ENCODE measurements at regions not wholly inside any gene's neighbourhood (a gene's known extent, or its start where the extent isn't known, plus 50 kb on each side); places are given as distances from the start of the nearest gene placed in this dataset.
"Not testable (repeated sequence)": the region's sequence is repeated elsewhere in the genome, so short reads cannot be mapped to it uniquely, and the experiment has no call there.

DNA sequence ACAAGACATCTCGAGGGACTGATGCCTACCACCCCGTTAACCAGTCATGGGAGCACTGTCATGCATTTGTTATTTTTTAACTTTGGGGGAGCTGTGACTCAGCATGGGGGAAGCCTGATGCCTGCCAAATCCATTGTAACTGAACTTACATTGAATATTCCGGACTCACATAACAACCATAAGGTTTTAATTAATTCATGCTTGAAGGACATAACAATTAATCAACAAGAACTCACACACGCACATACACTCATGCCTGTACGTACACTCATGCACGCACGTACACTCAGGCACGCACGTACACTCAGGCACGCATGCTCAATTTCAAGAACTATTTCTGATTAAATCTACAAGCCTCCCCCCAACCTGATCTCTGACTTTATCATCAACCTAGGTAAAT is 1639.1 kb downstream of the SUCLG1 start:
- no peak for DNase-seq (ENCODE audit: low read depth in 2 of 2)

DNA sequence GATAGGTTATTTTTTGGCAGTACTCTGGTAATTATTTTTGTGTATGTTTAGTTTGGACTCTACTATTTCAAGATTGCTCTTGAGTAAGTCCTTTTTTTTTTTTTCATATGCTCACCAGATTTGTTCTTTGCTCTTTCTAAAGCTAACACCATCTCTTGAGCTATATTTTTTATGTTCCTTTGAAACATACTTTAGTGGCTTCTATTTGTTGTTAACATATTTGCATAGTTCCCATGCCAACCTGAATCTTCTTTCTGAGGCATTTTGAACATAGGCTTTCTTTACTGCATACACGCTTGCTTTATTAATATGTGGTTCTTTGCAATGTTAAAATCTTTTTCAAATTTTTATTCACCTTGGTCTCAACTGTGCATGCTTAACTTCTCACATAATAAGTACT is 1644.9 kb downstream of the SUCLG1 start:
- no peak for DNase-seq (ENCODE audit: low read depth in 2 of 2)

DNA sequence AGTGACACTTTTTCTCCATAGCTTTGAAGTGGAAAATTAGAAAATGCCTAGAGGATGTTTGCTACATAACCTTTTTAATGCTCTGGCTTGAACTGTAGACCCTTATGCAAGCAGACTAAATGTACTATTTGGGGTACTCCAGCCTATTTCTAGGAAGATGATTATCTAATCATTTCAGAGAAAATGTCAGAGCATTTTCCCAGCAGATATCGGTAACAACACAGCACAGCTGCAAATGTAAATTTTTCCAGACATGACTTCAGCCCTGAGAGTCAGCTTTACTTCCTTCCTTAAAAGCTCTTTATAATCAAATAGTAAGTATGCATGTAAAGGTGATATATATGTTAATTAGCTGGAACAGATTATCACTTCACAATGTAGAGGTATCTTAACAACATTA is 1647.1 kb downstream of the SUCLG1 start:
- DNase-seq (ENCODE audit: low read depth in 2 of 2): no peak

DNA sequence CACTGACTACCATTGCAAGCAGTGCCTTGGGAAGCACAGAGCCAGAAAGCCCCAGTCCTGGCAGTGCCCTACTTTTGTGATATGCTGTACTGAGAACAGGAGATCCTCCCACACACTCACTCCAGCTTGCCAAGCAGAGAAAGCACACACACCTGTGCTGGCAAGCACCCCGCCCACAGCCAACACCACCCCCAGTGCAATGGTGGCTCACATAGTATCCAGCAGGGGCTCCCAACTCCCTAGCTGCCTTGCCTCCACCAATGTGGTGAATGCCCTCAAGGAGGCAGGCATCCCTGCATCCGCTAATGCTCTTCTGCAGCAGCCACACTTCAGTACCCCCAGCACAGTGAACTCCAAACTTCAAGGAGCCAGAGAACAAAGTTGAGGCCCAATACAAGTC is 1655.8 kb downstream of the SUCLG1 start:
- no peak for DNase-seq (ENCODE audit: low read depth in 2 of 2)

DNA sequence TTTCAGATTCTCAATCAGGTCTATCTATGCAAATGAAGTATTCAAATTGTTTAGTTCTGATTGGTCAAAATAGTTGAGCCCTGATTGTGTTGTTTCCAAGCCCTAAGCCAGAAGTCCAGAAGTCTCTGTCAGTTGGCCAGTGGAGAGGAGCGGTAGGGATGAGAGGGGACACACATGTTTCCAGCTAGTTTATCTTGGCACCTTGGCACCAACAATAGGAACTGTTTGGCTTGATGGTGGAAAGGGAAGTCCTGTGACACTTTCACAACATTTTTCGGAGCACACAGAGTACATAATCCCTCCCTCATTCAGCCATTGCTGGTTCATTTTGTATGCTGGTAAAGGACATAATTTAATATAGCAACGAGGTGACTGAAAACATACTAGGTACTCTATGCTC is 1661.6 kb downstream of the SUCLG1 start:
- DNase-seq (ENCODE audit: low read depth in 2 of 2): no peak

DNA sequence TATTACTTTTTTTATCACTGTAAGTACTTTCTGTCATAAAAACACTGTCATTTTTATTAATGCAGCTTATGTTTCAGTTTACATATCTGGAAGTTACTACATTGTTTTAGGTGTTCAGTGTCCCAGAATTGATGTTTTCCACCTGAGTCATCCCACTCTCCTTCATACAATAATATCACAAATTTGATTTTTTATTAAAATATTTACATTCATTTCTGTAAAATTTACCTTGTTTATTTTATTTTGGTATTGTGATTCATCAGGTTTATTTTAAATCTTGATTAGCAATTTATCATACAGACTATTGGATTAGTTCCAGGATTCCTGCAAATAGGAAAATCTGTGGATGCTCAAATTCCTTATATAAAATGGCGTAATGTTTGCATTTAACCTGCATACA is 1662.9 kb downstream of the SUCLG1 start:
- no peak for DNase-seq (ENCODE audit: low read depth in 2 of 2)

DNA sequence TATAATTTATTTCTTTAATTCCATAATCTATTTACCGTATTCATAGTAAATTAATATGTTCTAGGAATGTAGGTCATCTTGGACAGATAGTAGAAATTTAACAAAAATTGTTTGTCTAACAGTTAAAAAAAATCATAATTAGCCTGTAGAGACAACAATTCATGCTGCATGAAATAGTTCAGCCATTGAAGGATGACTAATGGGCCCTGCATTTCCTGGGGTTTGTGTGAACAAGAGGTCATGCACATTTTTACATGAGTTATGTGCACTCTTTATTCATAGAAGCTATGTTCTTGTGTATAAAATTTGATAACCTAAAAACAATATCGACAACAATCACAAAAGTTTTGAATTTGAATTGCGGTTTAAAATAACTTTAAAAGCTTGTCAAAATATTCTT is 1663.6 kb downstream of the SUCLG1 start:
- no peak for DNase-seq (ENCODE audit: low read depth in 2 of 2)

DNA sequence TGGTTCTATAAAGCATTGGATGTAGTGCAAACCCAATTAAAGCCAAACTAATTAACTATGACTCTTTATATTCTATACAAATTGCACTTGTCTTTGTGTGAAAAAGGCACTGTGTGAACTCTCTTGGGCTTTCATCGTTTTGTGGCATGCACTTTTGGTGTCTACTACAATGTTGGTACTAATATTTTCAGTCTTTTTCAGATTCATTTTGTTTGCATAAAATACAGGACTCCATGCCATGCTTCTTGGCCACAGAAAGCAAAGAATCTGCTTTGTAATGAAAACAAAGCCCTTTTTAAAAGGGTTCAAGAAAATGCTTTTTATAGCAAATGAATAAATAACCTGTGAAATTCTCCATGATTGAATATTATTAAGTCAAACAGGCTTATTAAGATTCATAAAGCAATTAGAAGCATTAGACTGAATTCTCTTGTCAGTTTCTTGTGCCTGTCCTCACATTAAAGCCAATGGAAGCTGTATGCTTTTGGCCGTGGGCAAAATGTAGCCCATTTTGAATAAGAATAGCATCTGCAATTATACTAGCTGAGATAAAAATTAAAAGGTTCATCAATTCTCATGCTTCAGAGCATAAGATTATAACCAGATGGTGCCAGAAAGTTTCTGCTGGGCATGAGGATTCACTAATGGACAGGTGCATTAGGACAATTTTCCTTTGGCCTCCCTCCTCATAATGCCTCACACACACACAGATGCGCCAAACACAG is 1665.2 kb downstream of the SUCLG1 start:
- DNase-seq (ENCODE audit: low read depth in 2 of 2): no peak

DNA sequence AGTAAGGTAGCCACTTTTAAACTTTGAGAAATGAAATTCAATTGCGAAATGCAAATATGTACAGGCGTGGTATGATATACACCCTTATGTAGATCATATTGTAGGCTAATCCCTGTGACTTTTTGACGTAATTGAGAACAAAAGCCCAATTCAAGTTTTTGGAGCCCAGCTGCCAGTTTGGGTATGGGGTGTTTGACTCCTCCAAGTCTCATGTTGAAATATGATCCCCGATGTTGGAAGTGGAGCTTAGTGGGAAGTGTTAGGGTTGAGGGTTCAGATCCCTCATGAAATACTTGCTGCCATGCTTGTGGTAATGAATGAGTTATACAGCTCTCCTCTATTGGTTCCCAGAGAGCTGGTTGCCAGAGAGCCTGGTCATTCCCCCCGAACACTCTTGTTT is 1666.8 kb downstream of the SUCLG1 start:
- DNase-seq (ENCODE audit: low read depth in 2 of 2): no peak

DNA sequence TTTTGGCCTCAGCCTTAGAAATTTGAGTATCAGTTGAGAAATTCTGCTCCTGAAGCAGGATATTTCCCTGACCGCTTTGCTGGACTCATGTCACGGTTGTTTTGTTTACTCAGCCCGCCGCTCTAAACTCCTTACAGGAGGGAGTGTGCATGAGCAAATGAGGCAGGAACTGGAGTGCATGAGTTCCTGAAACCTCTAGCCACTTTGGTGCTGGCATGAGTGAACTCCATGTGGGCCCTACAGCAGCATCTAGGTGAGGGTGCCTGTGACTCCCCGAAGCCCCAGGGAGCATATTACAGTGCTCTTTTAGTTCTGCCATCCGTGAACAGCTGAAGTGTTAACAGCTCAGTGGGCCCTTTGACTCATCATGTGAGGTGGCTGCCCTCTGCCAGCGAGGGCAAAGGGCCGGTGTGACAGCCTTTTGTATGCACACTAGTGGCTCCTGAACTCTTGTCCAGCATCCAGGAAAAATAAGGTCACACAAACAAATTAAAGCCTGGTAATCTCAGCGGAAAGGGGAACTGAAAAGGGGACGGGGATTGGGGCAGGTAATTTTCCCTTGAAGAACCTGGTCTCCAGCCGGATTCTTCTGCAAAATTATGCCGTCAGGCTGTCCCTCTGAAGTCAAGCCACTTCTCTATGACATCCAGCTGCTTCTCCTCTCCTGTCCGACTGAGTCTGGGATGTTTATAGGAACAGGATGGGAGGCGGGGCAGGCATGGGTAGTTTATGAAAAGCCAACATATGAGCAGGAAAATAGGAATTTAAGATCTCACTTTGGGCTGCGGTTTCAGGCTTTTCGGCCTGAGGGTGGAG is 1668.7 kb downstream of the SUCLG1 start:
- no peak for DNase-seq (ENCODE audit: low read depth in 2 of 2)

DNA sequence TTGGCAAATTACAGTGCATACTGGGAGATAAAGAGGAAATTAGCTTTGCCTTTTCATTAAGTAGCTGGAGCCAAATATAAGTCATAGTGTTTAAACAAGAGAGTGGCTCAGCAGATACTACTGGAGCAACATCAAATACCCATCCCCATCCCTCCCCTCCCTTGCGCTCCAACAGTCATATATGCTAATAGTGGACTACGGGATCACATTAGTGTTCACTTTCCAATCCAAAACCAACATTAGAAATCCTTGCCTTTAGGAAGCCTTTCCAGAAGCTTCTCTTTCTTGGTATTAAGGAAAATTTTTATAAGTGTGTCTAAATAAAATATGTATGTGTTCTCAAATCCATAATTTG is 1669.3 kb downstream of the SUCLG1 start:
- DNase-seq (ENCODE audit: low read depth in 2 of 2): no peak

DNA sequence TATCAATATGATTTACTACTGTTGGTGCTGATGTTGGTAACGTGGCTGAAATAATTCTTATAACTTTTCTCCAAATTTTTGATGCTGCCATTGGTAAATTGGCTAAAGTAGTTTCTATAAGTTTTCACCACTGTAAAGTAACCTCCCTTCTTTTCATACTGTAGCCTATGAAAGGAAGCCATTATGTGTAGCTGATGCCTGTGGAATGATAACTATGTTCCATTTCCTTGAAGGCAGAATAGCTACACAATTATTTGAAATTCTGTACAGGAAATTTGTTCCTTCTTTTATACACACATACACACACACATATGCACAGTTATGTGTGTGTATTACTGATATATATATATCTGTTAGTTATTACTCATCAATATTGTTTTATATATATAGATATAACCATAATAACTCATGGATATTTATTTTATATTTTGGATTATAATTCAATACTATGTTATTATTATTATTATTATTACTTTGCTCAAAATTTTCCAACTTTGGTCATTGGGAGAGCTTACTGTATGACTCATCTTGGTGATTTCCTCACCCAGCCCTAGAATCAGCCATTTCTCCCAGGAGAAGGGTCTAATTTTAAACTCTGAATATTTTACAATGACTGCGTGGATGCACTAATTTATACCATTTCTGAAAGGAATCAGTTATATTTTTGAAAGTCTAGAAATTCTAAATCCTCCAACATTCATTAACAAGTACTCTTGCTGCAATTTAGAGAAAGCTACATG is 1677.7 kb downstream of the SUCLG1 start:
- no peak for DNase-seq (ENCODE audit: low read depth in 2 of 2)

DNA sequence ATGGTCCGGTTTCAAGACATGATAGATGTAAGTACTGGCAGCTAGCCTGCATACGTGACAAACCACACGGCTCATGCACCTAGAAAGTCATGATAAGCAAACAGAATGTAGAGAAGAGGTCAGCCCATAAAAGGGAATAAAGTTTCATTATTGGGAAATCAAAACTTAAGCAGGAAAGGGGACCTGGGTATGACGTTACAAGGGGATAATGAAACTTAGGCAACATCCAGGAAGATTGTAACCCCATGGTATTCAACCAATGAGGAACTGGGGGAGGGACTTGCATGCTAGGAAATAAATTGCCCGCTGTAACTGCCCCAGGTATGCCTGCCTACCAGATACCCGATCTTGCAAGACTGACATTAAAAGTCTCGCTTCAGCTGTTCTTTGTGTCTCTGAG is 1679.0 kb downstream of the SUCLG1 start:
- DNase-seq (ENCODE audit: low read depth in 2 of 2): no peak

DNA sequence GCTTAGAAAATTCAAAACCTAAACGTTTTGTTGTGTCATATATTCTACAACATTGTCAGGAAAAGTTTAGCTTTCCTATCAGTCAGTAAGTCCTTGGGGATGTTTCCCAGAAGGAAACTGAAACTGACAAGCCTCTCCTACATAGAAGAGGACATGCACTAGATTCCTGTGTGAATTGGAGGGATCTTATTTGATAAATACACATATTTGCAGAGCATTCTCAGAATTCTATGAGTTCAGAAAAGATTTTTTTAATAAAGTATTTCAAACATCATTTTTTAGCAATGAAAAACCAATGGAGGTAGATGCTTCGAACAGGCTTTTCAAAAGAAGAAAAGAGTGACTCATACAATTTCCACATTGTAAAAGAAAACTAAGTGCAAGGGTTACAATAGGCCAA is 1706.7 kb downstream of the SUCLG1 start:
- no peak for DNase-seq (ENCODE audit: low read depth in 2 of 2)

DNA sequence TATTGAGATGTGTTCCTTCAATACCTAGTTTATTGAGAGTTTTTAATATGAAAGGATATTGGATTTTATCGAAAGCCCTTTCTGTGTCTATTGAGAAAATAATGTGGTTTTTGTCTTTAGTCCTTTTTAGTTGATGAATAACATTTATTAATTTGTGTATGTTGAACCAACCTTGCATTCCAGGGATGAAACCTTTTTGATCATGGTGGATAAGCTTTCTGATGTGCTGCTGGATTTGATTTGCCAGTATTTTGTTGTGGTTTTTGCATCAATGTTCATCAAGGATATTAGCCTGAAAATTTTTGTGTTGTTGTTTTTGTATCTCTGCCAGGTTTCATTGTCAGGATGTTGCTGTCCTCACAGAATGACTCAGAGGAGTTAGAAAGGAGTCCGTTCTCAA is 1710.4 kb downstream of the SUCLG1 start:
- no peak for DNase-seq (ENCODE audit: low read depth in 2 of 2)

DNA sequence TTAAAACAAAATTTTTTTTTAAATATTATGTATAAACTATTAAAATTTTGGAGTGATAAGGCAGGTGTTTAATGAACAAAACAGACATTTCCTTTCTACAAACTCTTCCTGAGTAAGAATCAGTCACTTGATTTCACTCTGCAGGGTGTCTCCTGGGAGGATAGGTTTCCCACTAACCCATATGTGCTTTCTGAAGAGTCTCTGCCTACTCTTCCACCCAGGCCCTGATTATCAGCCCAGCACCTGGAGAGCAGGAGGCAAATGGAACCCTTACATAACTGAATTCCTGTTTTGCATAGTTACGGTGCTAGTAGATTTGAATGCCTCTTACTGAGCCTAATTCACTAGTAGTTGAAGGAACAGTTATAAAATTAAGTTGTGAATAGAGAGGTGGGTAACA is 1718.6 kb downstream of the SUCLG1 start:
- no peak for DNase-seq (ENCODE audit: low read depth in 2 of 2)

DNA sequence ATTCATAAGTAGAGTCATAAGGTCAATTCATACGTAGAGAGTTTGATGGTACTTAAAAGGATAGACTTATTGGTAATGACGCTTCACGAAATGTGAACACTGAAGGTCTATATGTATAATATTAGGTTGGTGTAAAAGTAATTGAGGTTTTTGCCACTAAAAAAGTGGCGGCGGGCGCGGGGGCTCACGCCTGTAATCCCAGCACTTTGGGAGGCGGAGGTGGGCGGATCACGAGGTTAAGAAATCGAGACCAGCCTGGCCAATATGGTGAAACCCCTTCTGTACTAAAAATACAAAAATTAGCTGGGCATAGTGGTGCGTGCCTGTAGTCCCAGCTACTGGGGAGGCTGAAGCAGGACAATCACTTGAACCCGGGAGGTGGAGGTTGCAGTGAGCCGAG is 1721.1 kb downstream of the SUCLG1 start:
- DNase-seq (ENCODE audit: low read depth in 2 of 2): not testable (repeated sequence)

DNA sequence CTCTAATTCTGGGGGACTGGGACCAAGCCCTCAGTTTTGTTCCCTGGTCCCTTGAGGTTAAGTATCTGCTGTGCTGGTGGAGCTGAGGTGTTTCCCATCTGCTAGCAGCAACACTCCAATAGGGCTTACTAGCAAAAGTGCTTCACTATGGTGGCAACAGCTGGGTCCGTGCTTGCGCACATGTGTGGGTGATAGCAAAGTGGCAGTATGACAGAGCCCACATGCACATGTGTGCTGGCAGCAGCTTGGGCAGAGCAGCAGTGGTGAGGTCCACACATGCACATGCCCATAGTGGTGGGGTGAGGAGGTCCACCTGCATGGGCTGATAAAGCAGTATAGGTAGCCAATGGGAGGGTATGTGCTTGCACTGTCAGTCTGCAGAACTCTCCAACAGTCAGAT is 1723.7 kb downstream of the SUCLG1 start:
- no peak for DNase-seq (ENCODE audit: low read depth in 2 of 2)

DNA sequence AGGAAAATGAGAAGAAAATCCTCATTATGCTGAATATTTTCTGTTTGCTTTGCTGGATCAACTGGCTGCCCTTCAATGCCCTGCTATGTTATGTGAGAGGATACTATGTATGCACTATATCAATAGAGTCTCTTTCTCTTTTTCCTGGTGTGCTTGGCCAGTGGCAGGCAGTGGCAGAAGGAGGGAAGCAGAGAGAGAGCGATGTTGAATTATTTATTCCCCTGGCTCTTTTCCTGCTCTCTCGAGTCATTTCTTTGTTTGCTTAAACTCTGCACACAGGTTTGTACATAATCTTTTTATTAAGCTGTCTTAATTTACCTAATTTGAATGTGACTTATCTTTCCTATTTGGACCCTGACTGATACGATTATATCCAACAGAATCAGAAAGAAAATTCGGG is 1727.3 kb downstream of the SUCLG1 start:
- DNase-seq (ENCODE audit: low read depth in 2 of 2): no peak

DNA sequence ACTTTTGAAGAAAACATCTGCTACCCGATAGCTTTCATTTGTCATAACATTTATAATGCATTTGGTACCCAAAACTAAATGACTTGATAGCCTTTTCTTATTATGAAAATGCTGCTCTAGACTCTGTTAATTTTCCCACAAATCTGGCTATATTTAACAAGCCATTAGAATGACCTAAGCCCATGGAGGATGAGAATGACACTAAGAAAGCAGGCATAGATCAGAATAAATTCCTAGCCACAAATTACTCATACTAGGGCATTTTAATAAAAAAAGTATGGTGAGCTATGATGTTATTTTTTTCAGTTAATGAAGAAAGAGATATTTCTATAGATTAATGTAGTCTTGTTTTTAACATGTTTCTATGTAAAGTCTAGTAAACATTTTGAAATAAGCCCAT is 1728.3 kb downstream of the SUCLG1 start:
- no peak for DNase-seq (ENCODE audit: low read depth in 2 of 2)

DNA sequence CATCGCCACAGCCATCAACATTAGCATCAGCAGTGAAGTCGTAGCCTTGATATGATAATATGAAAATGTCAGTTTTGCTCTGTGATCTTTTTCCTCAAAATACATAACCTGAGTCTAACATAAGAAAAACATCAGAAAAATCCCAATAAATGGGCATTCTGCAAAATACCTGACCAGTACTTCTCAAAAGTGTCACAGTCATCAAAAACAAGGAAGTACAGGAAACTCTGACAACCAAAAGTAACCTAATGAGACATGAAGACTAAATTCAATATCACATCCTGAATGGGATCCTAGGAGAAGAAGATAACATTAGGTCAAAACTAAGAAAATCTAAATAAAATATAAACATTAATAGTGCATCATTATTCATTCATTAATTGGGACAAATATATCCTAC is 1731.0 kb downstream of the SUCLG1 start:
- no peak for DNase-seq (ENCODE audit: low read depth in 2 of 2)

DNA sequence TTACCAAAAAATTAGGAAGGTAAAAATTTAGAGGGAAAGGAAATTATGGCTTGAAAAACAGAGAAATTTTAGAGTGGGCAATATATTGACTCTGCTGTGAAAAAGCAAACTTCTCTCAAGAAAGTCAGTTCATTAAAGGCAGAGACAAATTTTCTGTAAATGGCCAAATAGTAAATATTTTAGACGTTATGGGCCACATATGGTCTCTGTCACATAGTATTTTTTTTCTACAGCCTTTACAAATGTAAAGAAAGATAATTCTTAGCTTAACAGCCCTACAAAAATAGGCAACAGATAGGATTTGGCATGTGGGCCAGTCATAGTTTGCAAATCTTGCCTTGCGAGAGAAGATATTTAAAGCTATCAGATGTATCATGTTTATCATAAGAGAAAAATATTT is 1750.4 kb downstream of the SUCLG1 start:
- no peak for DNase-seq (ENCODE audit: low read depth in 2 of 2)

DNA sequence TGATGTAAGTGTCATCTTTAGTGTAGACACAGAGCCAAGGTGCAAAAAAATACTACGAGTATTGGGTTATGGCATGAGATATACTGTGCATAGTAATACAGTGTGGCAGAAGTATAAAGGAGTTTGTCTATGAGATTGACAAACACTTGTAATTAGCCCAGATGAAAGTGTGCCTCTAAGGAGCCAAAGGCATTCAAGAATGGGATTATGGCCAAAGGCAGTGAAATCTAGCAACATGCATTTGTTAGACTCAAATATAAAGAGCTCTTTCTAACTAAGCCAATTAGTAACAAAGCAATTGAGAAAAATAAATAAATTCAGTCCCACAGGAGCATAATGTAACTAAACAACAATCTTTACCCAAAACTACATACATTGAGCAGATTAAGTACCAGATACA is 1761.8 kb downstream of the SUCLG1 start:
- DNase-seq (ENCODE audit: low read depth in 2 of 2): no peak
